NCI-H2196 (cell line): ENCODE measurements at regions not wholly inside any gene's neighbourhood (a gene's known extent, or its start where the extent isn't known, plus 50 kb on each side); places are given as distances from the start of the nearest gene placed in this dataset.
"Not testable (repeated sequence)": the region's sequence is repeated elsewhere in the genome, so short reads cannot be mapped to it uniquely, and the experiment has no call there.

Experiments used
- DNase-seq: peaks from one replicate; lab custom pipeline; 2025; ENCODE audit not compliant: unreplicated experiment; lab: John Stamatoyannopoulos, UW

DNA sequence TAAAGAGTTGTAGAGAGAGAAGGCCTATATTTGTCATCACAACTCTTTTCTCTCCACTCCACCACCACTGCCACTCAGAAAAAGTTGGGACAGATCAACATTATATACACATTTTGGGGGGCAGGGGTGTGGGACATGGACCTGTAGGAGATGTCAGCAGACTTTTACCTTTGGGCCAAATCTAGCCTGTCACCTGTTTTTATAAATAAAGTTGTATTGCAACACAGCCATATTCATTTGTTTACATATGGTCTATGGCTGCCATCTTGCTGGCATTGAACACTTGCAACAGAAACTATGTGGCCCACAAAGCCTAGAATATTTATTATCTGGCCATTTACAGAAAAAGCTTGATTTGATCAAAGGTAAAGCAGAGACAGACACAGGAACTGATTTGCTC lies 250.7 kb downstream of the BTG1 start:
- no peak for DNase-seq

DNA sequence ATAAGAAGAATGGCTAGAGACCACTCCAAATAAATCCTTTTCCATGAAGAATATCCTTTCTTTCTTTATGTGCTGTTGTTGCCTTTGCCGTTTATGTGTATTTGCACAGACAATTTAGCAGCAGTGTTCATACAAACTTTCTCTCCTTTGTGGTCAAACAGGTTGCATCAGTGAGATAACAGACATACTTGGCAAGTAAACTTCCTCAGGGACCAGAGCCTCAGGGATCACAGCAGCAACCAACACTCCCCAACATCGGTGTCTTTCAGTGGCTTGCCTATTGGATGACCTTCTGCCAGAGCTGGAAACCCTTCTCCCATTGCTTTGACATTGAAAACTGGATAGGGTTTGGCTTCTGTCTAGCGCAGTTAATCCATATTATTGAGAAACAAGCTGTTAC lies 252.2 kb downstream of the BTG1 start:
- DNase-seq: no peak

DNA sequence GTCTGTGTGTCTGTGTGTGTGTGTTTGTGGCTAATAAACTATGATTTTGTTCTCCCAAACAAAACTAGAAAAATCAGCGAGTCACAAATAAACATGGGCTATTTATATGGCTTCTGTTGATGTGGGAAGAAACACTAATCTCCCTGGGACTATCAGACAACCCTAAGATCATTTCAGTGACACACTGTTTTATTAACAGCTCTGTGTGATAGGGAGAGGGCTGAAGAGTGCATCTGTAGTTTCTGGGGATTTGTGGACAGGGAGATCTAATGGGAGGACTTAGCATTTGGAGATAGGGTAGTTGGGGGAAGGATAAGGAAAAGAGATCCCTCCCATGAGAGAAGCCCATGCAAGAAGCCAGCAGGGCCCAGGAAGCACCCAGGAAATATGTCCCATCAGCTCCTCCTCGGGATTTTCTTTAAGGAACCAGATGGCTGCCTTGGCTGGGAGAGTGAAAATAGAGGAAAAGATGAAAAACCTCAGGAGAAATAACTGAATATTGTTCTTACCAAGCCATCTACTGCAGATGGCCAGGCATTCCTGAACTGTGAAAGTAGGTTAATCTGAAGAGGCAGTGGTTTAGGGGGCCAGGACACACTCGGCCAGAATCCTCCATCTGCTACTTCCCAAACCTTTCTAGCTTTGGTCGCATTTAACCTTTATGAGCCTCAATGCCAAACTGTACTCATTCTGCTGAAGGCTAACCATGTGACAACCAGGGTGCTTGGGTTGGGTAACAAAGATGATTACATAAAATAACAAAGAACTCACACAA lies 253.4 kb downstream of the BTG1 start:
- DNase-seq: no peak

DNA sequence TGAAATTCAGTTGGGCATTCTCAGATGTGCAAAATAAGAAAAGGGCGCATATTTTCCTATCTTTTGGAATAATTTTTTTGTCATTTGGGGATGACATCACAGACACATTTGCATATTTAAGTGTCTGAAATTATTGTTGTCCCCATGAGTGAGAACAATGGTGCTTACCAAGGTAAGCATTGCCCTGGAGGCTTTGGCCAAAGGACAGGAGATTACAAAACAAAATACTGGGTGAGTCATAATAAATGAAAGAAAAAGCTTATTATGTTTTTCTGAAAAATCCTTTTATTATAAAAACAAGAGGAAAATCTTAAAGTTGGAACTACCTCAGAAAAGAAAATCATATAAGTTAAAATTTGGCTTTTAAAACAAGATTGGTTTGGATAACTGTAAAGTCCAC lies 254.9 kb downstream of the BTG1 start:
- DNase-seq: no peak

DNA sequence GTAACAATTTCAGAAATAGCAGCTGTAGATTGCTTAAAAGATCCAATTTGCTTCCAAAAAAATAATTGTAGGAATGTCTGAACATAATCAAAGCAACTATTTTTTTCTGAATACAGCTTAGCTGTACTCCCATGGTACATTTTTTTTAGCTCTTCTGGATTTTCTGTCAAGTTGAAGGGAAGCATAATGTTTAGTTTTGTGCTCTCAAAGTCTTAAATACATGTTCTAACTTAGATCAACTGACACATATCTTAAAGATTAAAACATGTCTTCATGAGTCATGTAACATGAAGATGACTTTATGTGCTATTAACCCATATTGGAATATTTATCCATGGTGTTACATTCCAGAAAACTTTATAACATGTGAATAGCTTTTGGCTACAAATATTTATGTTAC lies 255.7 kb downstream of the BTG1 start:
- no peak for DNase-seq

DNA sequence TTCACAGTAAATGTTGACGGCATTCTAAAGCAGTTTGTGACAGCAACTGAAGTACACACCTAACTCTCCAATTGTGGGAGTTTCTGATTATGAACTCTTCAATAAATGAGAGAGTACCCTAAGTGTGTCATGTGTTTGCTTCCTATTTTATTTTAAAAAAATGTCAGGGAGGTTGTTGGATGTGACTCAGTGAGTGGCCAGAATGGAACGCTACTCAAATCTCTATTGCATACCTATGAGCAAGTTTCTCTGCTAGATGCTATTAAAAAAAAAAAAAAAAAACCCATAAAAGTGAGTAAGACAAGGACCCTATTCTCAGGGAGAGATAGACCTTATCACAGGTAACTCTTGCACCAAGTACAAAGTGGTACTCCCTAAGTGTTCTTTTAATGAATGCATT lies 256.6 kb downstream of the BTG1 start:
- no peak for DNase-seq

DNA sequence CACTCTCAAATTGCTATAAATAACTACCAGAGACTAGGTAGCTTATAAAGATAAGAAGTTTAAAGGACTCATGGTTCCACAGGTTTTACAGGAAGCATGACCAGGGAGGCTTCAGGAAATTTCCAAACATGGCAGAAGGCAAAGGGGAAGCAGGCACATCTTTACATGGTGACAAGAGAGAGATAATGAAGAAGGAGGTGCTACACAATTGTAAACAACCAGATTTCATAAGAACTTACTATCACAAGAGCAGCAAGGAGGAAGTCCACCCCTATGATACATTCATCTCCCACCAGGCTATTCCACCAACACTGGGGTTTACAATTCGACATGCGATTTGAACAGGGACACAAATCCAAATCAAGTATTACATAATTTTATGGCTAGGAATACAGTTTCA lies 257.7 kb downstream of the BTG1 start:
- DNase-seq: no peak

DNA sequence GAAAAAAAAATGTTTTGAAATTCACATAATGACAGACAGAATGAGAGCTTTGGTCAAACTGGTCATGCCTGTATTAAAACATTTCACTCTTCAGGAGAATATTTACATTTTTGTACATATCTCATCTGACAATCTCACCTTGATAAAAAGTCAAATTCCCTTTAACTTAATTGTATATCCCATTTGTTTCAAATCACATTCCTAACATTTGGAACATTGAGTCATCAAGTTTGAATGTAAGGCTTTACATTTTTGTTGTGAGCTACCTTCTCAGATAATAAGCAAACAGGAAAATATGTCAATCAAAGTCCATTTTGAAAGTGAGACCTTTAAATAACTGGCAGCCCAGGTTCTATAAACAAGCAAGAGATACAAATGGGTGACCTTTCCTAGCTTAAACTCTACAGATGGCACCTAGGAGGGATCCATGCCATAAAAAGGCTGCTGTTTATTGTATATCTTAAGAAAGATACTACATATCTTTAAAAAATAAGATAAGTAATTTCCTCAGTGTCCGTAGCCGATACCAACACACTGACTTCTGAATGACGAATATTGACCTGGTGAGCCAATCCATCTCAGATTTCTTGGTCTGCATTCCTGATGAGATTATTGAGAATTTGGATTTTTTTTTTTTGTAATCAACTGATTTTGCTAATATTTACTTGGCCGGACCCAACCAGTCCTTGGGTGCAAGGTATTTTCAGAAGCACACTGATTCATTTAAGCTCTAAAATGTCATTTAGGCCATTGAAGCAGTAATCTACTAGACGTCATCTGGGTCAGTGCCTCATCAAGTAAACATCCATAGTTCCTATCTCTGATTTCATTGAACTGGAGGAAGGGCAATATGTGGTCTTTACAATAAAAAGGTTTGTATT lies 259.6 kb downstream of the BTG1 start:
- DNase-seq: no peak

DNA sequence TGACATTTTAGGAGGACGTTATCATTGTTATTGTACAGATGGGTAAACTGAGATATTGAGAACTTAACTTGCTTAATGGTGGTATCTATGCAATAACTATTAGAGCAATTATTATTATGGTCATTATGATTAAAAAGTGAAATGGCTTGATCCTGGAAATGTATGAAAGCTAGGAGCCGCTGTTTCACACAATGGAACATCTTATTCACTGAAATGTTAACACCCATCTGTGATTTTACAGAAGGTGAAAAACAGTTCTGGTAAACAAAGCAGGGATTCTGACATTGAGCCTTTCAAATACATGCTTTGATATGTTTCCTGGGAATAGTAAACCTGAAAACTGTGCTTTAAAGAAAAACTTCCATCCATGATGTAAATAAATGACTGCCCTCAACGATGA lies 261.4 kb downstream of the BTG1 start:
- no peak for DNase-seq

DNA sequence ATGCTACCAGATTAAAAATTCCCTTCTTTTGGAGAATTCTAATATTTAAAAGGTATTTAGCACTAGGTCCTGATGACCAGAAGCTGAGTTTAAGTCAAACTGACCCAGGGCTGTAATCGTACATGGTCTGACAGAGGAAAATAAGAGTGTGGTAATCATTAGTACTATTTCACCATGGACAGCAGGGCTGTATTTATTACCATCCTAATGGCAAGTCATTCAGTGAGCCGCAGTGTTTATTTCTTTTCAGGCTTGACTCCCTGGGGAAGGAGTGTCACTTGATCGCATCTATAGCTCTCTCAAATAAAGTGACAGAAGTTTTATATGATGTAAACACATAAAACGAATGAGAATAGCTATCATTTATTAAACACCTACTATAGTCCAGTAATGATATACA lies 261.8 kb downstream of the BTG1 start:
- DNase-seq: no peak

DNA sequence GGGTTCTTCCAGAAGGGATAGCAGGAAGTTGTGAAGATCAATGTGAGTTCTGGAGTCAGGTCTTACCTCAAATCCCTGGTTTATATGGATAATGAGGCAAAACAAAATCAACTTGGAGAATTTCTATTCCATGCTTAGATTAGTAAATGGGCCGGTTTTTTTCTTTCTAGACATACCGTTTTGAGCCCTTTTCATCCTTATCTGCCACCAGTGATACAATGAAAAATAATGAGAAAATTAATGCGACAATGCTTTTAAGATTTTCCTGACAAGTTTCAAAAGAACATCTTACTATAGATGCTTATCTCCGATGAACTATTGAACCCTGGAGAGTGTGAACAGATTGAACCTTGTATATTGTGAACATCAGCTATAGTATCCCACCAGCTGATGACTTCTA lies 262.7 kb downstream of the BTG1 start:
- DNase-seq: no peak

DNA sequence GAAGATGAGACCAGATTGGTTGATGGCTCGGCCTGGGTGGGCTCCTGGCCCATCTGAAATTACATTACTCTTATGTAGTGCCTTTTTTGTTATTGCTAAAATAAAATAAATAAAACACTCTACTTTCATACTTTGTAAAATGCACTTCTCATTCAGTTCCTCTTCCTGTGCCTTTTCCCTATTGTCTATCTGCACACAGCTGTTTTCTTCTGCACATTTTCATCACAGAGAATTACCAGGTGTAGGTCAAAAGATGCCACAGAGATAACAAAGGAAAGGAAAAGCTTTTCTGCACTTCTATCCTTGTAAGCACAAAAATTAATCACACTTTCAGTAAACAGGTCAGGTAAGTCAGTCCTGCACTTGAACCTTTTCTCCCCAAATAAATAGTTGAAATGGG lies 265.1 kb downstream of the BTG1 start:
- DNase-seq: no peak

DNA sequence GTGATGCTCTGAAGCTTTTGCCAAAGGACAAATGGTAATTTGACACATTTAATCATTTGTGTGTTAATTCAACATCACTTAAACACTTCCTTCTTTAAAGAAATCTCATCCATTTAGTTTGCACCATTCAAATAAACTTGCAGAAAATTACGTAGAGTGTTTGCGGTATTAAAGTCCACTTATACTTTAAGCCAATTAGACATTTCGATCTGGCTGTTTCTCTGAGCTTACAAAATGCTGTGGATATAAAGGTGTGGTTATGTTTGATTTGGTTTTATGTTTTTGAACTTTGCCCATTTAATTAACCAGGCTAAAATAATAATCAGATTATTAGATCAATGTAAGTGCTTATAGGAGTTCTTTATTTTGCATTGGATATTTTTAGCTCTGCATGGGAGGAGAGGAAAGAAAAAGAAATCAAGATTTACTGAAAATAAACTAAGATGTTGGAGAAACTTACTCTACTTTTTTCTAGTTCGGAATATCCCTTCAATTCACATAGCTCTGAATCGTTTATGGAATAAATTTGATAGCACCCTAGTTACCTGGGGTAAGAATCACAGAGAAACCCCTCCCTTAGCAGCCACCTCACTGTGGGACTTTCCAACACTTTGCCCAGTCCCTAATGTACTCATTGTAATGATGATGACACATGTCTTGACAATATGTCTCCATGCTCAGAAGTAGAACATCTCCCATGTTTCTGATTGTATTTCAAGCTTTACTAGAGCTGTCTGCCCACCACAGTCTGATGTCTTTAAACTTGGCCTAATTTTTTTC lies 268.0 kb downstream of the BTG1 start:
- DNase-seq: no peak

DNA sequence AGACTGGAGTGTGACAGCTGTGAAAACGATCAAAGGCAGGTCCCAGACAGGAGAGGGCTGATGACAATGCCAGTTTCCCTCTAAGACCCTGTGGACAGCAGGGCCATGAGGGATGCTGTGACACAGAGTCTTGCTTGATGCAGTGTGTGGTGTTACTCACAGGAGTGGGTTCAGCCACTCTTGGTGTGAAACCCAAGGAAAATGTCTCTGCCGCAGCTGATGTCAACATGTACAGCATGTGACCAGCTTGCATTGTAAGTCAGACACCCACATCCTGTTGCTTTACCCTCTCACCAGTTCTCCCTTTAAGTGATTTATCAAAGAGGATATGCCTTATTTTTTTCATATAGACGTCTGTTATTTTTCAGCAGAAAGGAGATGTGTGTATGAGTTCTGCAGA lies 268.6 kb downstream of the BTG1 start:
- no peak for DNase-seq

DNA sequence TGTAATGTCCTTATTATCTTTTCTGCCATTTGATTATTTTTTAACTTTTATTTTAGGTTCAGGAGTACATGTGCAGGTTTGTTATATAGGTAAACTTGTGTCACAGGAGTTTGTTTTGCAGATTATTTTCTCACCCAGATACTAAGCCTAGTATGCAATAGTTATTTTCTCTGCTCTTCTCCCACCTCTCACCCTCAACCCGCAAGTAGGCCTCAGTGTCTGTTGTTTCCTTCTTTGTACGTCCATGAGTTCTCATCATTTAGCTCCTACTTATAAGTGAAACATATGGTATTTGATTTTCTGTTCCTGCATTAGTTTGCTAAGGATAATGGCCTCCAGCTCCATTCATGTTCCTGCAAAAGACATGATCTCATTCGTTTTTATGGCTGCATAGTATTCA lies 270.0 kb downstream of the BTG1 start:
- DNase-seq: not testable (repeated sequence)

DNA sequence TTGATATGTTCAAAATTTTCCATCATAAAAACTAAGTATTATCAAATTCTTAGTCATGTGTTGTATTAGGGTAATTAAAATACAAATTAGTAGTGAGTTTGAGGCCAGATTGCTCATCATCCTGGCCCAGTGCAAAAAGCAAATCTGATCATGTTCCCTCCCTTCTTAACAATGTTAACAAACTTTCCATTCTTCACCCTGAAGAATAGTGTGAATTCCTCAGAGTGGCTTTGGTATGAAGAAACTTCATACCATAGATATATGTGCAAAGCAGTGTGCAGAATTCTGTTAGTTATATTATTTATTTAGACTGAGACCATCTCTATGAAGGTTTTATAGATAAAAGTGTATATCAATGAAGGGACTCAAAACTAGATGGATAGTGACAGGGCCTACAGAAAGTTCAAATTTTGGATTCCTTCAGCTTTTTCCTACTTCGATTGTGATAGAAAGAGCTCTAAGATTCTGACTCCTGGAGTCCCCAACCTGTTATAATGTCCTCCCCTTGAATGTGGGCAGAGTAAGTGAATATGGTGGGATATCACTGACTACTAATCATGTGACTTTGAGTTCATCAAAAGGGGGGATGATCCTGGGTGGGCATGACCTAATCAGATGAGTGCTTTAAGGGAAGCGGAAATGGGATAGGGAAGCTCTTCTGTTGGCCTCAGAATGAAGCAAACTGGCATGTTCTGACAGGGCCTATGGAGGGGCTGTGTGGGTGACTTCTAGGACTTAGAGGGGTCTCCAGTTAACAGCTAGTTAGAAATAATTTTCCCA lies 271.4 kb downstream of the BTG1 start:
- DNase-seq: no peak

DNA sequence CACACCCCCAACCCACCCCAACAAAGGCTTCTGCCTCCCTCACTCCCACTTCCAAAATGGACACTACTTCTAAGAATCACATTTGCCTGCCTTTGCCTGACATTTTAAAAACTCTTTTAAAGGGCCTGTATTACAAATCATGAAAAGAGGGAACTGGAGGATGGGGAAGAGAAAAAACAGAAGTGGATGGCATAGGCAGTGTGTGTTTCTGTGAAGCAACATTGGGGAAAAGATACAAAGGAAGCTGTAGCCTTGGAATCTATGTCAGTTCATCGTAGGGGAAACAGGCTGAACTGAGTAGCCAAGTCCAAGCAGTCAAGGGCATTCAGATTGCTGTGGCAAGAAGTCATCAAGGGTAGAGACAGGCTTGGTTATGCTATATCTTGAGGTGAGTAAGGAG lies 273.9 kb downstream of the BTG1 start:
- DNase-seq: no peak

DNA sequence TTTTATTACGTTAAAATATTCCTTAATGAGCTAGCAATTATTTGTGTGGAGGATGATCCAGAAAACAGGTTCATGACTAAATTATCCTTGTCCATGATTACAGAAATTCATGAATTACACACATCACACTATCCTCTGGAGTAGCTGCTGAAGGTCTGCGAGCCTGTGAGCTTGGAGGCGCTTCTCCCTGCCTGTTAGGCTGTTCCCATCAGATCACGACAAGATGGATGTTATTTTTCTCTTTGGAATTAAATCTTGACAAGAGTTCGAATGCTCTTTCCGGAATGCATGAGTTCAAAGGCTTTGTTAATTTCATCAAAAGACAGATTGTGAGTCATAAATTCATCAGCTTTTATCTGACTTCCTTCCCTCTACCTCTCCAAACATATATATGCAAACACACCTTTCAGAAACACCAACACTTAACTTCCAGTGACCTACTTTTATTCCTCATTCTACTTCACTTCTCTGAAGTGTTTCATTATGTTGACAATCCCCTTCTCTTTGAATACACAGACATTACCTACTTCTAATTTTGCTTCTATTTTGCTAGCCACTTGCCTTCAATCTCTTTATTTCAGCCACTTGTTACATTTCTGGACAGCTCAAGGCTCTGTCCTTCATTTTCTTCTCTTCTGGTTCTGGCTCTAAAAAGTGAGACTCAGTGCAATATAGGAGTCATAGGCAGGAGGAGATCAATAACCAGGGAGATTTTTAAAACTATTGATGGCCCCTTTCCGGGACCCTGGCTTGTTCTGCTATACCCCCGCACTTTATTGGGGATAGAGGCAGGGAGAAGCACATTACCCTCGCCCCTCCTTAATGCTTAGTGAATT lies 274.6 kb downstream of the BTG1 start:
- DNase-seq: no peak

DNA sequence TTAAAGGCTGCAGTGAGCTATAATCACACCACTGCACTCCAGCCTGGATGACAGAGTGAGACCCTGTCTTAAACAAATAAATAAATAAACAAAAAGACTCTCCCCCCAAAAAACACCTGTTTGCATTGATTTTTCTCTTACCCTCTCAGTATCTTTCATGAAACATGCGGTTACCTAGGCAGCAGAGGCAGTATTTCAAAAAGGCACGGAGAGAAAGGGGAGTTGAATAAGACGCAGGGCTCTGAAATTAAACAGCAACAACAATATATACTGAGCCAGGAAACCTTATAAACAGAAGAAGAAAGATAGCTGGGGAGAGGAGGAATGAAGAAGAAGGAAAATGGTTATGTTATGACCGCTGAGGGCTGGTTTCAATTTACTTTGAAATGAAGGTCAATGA lies 277.6 kb downstream of the BTG1 start:
- DNase-seq: no peak

DNA sequence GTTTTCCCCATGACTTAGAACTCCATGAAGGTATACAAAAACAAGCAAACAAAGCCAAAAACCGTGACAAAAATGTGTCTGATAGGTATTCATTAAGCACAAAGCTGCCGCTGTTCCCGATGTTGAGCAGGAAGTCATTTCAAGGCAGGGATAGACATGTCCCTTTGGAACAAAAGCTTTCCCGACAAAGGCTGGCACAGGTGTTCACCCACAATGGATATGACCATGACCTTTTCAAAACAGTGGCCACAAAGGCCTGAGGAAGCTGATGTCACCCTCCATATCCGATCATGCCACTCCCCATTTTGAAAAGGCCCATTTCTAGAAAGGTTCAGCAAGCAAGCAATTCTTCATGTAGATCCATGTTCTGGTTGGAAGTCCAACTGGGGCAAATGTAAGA lies 279.1 kb downstream of the BTG1 start:
- no peak for DNase-seq
